HG02763 (cell line): ENCODE measurements at regions not wholly inside any gene's neighbourhood (a gene's known extent, or its start where the extent isn't known, plus 50 kb on each side); places are given as distances from the start of the nearest gene placed in this dataset.
"Not testable (repeated sequence)": the region's sequence is repeated elsewhere in the genome, so short reads cannot be mapped to it uniquely, and the experiment has no call there.

Experiments used
- ATAC-seq: cut with Tn5 transposase; IDR thresholded peaks from one replicate; pipeline ENCODE4 v1.9.1; 2021; ENCODE audit warnings: mild to moderate bottlenecking, moderate library complexity; ENCODE audit not compliant: unreplicated experiment

DNA sequence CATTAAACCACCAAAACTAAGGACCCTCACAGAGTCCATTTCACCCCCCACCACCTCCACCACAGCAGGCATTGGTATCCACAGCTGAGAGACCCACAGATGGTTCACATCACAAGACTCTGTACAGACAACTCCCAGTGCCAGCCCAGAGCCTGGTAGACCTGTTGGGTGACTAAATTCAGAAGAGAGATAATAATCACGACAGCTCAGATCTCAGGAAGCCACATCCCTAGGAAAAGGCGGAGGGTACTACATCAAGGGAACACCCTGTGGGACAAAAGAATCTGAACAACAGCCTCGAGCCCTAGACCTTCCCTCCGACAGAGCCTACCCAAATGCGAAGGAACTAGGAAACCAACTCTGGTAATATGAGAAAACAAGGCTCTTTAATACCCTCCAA, 51.4 kb upstream of the TMEM45B start:
- ATAC-seq, result not testable (repeated sequence)
